Right lobe of liver (tissue), 4 donors: ENCODE measurements at regions not wholly inside any gene's neighbourhood (a gene's known extent, or its start where the extent isn't known, plus 50 kb on each side); places are given as distances from the start of the nearest gene placed in this dataset.

Source experiments
- POLR2A ChIP-seq: fragments of 450-650 bp; IDR thresholded peaks from one replicate; pipeline ENCODE4 v1.6.1; 2017; ENCODE audit warnings: antibody characterized with exemption, mild to moderate bottlenecking
- TF ChIP-seq, protein P1 (sequence below), 4 donors: fragments of 200-600 bp in 3 of 4; fragments of 450-650 bp in 1 of 4; IDR thresholded peaks; one replicate each; pipeline versions ENCODE4 v1.5.1 to v1.8.0; 2016 to 2022; ENCODE audit warnings: antibody characterized with exemption in 4 of 4, mild to moderate bottlenecking in 2 of 4
- donor health status: DM: no; HTN: no; CAD: no.
- donor health status: DM: no; HTN: no; CAD: no.
- donor health status: DM: no; HTN: yes; CAD: no.

- TF ChIP-seq, protein P1, sequence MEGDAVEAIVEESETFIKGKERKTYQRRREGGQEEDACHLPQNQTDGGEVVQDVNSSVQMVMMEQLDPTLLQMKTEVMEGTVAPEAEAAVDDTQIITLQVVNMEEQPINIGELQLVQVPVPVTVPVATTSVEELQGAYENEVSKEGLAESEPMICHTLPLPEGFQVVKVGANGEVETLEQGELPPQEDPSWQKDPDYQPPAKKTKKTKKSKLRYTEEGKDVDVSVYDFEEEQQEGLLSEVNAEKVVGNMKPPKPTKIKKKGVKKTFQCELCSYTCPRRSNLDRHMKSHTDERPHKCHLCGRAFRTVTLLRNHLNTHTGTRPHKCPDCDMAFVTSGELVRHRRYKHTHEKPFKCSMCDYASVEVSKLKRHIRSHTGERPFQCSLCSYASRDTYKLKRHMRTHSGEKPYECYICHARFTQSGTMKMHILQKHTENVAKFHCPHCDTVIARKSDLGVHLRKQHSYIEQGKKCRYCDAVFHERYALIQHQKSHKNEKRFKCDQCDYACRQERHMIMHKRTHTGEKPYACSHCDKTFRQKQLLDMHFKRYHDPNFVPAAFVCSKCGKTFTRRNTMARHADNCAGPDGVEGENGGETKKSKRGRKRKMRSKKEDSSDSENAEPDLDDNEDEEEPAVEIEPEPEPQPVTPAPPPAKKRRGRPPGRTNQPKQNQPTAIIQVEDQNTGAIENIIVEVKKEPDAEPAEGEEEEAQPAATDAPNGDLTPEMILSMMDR (IDR thresholded peaks at IDR 0.05): no peak
- no peak for TF ChIP-seq POLR2A
Measured at GRCh38 chr22:34776817-34777216, 289.1 kb upstream of the ISX start.
